ENCODE measurements at regions not wholly inside any gene's neighbourhood (a gene's known extent, or its start where the extent isn't known, plus 50 kb on each side); places are given as distances from the start of the nearest gene placed in this dataset.

- no peak for DNase-seq
Observed at GRCh38 chr1:232271299-232271698, 358.6 kb downstream of the SIPA1L2 start.

- DNase-seq = no peak
Observed at GRCh38 chr1:232269988-232270387, 359.9 kb downstream of the SIPA1L2 start.

GRCh38 chr1:232267837-232268598 lies 361.9 kb downstream of the SIPA1L2 start:
- no peak for DNase-seq

GRCh38 chr1:232267092-232267836 lies 362.7 kb downstream of the SIPA1L2 start:
- no peak for DNase-seq

GRCh38 chr1:232263452-232263851 lies 366.5 kb downstream of the SIPA1L2 start:
- no peak for DNase-seq

- DNase-seq = no peak
Observed at GRCh38 chr1:232262991-232263390, 366.9 kb downstream of the SIPA1L2 start.

GRCh38 chr1:232260861-232261260 lies 369.1 kb downstream of the SIPA1L2 start:
- no peak for DNase-seq

GRCh38 chr1:232260045-232260444 lies 369.9 kb downstream of the SIPA1L2 start:
- DNase-seq = no peak

GRCh38 chr1:232259333-232259732 lies 370.6 kb downstream of the SIPA1L2 start:
- no peak for DNase-seq

GRCh38 chr1:232252546-232253118 lies 377.3 kb downstream of the SIPA1L2 start:
- no peak for DNase-seq

- DNase-seq = no peak
Observed at GRCh38 chr1:232250838-232251237, 379.1 kb downstream of the SIPA1L2 start.

GRCh38 chr1:232249861-232250777 lies 379.8 kb downstream of the SIPA1L2 start:
- no peak for DNase-seq

- DNase-seq = no peak
Observed at GRCh38 chr1:232249339-232249738, 380.6 kb downstream of the SIPA1L2 start.

GRCh38 chr1:232248276-232248820 lies 381.6 kb downstream of the SIPA1L2 start:
- no peak for DNase-seq

GRCh38 chr1:232247669-232248068 lies 382.3 kb downstream of the SIPA1L2 start:
- no peak for DNase-seq

- DNase-seq = no peak
Observed at GRCh38 chr1:232244426-232244825, 385.5 kb downstream of the SIPA1L2 start.

- no peak for DNase-seq
Observed at GRCh38 chr1:232239998-232240397, 389.9 kb downstream of the SIPA1L2 start.

- no peak for DNase-seq
Observed at GRCh38 chr1:232239522-232239921, 390.4 kb downstream of the SIPA1L2 start.

GRCh38 chr1:232238009-232238408 lies 391.9 kb downstream of the SIPA1L2 start:
- no peak for DNase-seq

- DNase-seq = no peak
Observed at GRCh38 chr1:232227306-232227705, 402.6 kb downstream of the SIPA1L2 start.

- no peak for DNase-seq
Observed at GRCh38 chr1:232226197-232226712, 403.7 kb downstream of the SIPA1L2 start.

Measured in activated T-cell treated with anti-CD3 and anti-CD28 coated beads, Interleukin-2, amount 50 U/mL, for 1 hour (primary cell).